ENCODE measurements at regions not wholly inside any gene's neighbourhood (a gene's known extent, or its start where the extent isn't known, plus 50 kb on each side); places are given as distances from the start of the nearest gene placed in this dataset.

DNA sequence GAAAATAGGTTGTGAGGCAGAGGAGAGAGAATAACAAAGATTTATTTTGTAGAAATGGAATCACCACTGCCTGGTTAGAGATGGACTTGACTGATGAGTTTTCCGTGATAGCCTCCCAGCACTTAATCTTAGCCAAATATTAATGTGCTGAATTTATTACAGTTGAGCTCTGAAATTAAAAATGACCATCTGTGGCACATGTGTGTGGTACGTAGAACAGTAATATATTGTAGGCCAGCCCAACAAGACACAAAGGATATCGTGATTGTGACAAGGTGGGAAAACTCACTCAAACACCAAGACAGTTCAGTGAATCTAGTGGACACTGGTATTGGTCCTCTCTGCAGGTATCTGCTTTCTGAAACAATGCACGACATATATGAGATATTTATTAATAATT lies 119.4 kb downstream of the HAO1 start:
- TF ChIP-seq, protein P1, sequence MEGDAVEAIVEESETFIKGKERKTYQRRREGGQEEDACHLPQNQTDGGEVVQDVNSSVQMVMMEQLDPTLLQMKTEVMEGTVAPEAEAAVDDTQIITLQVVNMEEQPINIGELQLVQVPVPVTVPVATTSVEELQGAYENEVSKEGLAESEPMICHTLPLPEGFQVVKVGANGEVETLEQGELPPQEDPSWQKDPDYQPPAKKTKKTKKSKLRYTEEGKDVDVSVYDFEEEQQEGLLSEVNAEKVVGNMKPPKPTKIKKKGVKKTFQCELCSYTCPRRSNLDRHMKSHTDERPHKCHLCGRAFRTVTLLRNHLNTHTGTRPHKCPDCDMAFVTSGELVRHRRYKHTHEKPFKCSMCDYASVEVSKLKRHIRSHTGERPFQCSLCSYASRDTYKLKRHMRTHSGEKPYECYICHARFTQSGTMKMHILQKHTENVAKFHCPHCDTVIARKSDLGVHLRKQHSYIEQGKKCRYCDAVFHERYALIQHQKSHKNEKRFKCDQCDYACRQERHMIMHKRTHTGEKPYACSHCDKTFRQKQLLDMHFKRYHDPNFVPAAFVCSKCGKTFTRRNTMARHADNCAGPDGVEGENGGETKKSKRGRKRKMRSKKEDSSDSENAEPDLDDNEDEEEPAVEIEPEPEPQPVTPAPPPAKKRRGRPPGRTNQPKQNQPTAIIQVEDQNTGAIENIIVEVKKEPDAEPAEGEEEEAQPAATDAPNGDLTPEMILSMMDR (IDR thresholded peaks at IDR 0.05): no peak

DNA sequence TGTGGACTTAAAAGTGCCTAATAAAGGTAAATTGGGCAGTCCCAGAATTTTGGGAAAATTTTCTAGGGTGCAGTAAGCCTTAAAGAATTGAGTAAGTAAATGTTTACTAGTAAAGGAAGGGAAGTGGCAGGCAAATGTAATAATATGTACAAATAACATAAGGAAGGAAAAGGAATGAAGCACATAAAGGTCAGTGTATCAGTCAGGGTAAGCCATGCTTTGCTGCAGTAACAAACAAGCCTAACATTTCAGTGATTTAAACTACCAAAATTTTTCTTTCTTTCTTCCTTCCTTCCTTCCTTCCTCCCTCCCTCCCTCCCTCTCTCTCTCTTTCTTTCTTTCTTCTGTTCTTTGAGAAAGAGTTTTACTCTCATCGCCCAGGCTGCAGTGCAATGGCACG lies 117.5 kb downstream of the HAO1 start:
- TF ChIP-seq, protein P1 (IDR thresholded peaks at IDR 0.05): no peak

DNA sequence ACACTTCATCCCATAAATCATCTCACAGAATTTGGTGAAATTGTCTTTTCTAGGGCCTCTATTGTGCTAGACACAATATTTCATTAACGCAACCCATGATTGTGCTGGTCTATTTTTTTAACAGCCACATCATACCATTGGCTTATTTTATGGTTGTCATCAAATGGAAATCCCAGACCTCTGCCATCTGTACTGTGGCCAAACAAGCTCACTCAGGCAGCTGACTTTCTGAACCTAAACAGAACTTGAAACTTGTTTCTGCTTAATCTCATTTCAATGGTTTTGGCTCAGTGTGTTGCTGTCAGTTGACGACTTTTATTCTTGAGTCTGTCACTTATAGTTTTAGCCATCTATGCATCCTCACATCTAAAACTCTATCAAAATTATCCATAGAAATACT lies 111.8 kb downstream of the HAO1 start:
- TF ChIP-seq, protein P1 (IDR thresholded peaks at IDR 0.05): no peak

DNA sequence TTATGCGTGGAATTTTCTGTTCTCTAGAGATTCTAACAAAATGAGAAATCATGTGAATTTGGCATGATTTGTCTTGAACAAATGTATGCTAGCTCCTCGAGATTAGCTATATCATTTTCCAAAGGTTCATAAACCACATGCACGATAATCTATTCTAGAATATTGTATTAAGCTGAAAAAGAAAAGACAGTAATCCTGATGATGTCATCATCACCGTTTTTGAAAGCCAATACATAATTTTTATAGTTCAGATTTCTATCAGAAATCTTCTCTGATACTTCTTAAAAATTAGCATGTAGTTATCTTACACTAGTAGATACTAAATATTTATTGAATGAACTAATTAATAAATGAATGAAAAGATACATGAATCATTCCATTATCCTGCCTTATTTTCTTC lies 111.2 kb downstream of the HAO1 start:
- TF ChIP-seq, protein P1 (IDR thresholded peaks at IDR 0.05): no peak

DNA sequence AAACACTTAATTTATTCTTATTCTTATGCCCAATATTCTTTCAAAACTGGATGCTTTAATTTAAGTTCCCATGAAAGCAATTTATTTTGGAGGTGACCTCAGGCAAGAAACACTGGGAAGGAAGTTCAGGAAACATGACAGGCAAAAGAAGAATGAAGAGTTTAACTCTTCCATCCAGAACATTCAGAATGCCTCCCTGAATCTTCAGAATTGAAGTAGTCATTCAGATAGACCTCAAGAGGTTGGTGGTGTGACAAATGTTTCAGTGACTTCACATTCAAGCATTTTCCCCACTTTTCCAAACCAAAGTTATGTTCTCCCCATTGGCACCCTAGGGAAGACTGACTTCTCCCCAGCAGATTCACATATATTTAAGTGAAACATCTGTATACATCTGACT lies 110.5 kb downstream of the HAO1 start:
- TF ChIP-seq, protein P1 (IDR thresholded peaks at IDR 0.05): no peak
